Colon (tissue), 2 donors: ENCODE measurements at regions not wholly inside any gene's neighbourhood (a gene's known extent, or its start where the extent isn't known, plus 50 kb on each side); places are given as distances from the start of the nearest gene placed in this dataset.

Experiments
- FAIRE-seq: peaks from 2 replicates; lab custom pipeline; 2012; peaks lifted over from hg19 to GRCh38; lab: Jason Lieb, UNC
- donor health status: control.
- donor health status: control.

DNA sequence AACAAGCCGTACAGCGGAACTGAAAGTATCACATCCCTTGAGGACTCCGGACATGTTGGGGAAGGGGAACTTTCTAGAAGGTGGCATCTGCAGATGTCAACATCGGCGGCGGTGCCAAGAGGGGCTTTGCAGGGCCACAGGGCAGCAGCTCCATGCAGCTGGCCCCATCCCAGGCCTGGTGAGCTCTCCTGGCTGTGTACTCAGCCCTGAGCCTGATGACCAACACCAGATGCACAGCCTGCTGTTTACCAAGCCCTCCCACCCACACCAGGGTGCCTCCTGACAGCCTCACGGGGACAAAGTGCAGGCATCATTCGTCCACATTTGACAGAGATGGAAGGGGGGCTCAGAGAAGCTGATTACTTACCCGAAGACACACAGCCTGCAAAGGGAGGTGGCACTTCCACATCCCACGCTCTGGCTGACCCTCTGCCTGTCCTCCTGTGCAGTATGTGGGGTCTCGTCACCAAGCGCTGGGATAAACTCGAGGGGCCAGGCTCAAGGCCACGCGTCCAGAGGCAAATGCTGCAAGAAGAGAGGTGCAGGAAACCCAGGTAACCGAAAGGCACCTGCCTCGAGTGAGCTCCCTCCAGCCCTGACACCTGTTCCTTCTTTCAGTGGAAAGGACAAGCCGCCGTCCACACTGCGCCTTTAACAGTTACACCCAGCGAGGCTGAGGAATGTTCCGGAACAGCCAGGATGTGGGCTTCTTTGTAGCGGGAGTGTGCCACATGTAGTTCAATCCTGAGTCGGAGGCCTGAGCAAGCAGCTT is 69.0 kb upstream of the ASAP2 start:
- FAIRE-seq: no peak

DNA sequence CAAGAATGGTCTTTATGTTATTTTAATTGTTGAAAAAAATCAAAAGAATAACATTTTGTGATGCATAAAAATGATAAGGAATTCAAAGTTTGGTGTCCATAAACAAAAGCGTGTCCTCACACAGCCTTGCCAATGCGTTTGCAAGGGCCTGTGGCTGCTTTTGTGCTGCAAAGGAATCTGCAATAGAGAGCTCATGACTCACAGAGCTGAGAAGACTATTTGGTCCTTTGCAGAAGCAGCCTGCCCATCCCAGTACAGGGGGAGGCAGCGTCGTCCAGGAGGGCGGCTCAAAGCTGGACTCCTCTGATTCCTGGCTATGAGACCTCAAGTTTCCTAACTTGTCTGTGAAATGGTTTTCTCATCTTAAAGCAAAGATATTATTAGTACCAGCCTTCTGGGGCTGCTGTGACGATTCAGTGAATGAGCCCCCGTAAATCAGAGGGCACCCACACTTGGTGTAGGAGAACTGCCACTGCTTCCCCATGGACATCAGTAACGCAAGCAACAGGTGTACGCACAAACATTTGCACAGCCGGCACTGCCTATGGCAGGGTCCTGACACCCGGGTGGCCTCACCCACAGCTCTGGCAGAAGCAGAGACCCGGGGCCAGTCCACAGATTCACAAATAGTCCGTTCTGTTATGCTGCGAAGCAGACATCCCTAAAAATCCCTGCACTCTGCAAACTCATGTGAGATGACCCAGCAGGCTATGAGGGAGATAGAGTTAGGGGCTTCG is 70.6 kb upstream of the ASAP2 start:
- FAIRE-seq: no peak

- no peak for FAIRE-seq
Measured at GRCh38 chr2:9127316-9127715, 79.3 kb upstream of the ASAP2 start.

DNA sequence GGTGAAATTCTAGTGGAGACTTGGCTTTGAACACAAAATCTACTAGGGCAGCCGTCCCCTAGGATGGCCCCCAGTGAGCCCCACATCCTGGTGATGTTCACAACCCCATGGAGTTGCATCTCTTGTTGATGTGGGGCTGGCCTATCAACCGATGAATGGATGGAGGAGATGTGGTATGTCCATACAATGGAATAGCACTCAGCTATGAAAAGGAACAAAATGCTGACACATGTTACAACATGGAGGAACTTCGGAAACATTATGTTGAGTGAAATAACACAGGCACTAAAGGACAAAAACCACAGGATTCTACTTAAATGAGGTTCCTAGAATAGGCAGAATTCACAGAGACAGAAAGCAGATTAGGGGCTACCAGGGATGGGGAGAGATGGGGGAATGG is 80.1 kb upstream of the ASAP2 start:
- FAIRE-seq: no peak

- FAIRE-seq: no peak
Measured at GRCh38 chr2:9124231-9124741, 82.3 kb upstream of the ASAP2 start.

DNA sequence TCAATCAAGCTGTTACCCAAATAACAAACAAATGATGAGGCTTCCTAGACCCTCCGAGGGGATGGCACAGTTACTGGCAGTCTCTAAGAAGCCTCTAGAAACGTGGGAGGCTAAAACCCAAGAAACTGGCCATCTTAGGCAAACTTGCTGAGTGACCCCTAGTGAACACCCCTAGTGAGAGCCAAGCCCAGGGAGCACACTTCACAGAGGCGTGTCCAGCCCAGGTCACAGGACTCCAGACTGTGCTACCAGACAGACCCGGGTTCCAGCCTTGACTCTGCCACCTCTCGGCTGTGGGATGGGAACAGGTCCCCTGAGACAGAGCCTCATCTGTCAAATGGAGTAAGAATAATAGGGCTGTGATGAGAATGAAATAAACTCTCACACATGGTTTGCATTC is 83.5 kb upstream of the ASAP2 start:
- FAIRE-seq: no peak

DNA sequence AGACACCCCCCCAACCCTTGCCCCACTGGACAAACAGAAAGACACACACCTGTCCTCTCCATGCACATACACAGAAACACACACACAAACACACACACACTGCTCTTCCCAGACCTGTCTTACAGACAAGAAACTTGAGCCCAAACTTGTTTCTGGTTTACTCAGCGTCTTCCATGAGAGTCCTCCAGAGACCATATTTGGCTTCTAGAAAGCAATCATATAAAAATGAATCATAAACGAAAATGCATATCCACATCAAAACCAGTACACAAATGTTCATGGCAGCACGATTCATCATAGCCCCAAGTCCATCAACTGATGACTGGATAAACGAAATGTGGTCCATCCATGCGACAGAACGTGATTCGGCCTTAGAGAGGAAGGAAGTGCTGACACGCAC is 84.2 kb upstream of the ASAP2 start:
- no peak for FAIRE-seq

GRCh38 chr2:9118383-9118960 is 88.1 kb upstream of the ASAP2 start:
- FAIRE-seq: no peak

DNA sequence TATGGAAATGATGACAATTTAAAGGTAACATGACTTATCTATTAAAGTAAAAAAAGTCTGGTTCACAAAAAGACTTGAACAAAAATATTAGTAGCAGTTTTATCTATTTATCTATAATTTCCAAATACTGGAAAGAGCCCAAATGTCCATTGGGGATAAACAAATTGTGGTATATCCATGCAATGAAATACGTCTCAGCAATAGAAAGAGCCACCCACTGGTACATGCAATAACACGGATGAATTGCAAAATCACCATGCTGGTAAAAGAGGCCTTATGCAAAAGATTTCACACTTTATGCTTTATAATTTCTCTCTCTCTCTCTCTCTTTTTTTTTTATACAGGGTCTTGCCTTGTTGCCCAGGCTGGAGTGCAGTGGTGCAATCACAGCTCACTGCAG is 91.4 kb upstream of the ASAP2 start:
- FAIRE-seq: no peak

DNA sequence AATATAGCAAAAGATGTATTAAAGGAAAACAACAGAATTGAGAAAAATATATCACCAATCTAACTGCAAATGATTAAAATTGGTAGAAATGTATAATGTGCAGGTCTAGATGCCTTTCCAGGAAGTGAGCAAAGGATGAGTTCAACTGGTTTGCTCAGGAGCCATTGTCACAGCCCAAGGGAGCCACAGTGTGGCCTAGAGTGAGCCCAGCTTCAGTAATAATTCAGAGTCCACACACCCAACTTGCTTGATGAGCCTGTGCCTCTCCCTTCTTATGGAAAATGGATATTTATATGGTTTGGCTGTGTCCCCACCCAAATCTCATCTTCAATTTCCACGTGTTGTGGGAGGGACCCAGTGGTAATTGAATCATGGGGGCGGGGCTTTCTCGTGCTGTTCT is 92.2 kb upstream of the ASAP2 start:
- no peak for FAIRE-seq

DNA sequence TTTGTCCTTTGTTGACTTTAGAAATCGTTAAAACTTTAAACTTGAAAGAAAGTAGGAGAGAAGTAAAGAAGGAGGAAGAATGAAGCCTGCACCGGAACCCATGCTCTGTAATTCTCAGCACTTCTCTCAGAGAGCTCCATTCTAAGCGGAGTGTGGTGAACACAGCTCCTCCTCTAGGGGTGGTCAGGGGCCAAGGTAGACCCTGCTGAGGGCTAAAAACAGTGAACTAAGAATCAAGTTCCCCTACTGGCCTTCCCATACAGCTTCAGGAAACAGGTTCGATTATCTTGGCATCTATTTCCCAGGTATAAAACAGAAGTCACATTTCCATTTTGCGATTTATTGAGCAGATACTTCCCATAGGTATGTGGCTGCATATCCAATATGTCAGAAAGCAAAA is 92.7 kb upstream of the ASAP2 start:
- FAIRE-seq: no peak

DNA sequence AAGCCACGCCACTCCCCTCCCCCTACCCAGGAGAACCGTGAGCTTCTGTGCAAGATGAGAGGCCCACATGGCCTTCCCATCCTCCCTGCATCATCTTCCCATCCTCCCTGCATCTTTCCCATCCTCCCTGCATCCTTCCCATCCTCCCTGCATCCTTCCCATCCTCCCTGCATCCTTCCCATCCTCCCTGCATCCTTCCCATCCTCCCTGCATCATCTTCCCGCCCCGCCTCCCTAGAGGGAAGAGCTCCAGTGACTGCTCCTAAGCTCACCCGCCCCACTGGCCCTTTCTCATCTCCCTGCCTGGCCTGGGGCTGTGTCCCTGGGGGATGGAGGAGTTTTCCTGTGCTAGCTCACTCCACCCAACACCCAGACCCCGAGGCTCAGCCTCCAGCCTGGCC is 93.3 kb upstream of the ASAP2 start:
- FAIRE-seq: no peak

DNA sequence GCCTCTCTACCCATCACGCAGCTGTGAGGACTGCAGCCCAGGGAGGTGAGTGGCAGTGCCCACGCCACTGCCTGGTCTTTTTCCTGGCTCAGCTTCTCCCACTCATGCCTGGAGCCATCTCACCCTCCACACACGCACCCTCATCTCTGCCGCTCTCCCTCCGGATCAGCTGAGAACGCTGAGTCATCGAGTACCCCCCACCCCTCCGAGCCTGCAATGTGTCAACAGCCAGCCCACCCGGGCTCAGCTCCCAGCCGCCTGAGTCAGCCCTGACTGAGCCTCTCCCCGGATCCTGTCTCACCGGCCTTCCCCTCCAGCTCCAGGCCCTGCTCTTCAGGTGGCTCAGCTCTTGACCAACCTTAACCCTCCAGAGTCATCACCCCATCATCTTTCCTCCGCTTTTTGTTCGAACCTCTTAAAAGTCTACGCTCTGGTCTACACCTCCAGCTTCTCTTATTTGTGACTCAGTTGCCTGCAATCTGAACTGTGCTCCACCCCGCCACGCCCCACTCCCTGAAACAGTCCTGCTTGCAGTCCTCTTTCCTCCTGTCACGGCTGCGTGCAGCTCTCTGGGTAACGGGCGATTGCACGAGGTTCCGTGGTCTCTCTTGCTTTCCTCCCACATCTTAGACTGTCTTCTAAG is 94.4 kb upstream of the ASAP2 start:
- FAIRE-seq: no peak

- no peak for FAIRE-seq
Measured at GRCh38 chr2:9110893-9111569, 95.6 kb upstream of the ASAP2 start.

GRCh38 chr2:9110346-9110884 is 96.2 kb upstream of the ASAP2 start:
- no peak for FAIRE-seq

DNA sequence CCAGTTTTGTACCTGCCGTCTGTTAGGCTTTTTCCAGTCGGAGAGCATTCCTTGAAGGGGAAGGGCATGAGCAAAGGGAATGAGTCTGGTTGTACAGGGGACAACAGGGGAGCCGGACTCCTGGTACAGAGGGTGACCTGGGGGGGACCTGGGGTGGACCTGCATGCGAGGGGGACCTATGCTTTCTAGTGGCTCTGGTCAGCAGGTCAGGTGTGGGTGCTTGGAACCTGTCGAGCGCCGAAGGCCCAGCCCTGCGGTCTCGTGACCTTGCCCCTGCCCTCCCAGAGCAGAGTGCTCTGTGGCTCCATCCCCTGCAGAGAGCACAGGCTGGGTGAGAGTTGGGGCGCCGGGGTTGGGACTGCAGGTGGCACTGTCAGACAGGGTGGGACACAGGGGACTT is 96.7 kb upstream of the ASAP2 start:
- FAIRE-seq: no peak

- FAIRE-seq: no peak
Measured at GRCh38 chr2:9108210-9108967, 98.2 kb upstream of the ASAP2 start.

- no peak for FAIRE-seq
Measured at GRCh38 chr2:9107168-9108025, 99.2 kb upstream of the ASAP2 start.

DNA sequence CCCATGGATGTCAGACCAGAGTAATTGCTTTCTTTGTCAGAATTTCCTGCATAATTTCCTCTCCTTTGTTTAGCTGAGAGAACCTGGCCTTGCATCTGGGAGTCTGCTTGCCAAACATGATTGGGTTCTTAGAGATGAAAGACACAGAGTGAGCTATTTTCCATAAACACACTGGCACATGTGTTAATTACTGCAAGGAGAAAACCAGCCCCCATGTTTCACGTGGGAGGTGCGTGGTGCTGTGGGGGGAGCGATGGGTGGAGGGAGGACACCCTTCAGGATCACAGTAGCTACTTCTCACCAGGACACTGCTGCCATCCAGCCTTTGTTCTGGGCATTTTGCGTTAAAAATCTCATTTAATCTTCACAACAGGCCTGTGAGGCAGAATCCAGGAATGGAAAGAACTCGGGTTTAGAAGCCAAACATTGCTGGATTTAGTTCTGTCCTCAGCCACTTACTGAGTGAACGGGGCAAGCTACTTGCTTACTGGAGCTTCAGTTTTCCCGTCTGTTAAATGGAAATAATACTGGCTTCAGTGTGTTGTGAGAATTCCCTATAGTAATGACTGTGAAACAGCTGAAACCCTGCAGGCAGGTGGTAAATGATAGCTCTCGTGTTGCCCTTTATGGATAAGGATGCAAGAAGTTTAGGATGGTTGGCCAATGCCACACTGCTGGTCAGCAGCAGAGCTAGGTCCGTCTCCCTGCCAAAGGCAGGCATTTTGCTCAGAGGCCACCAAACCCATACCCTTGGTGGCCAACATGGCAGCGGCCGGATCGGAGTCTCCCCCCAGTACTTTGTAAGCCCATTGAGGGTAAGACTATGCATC is 100.1 kb upstream of the ASAP2 start:
- no peak for FAIRE-seq
